ENCODE measurements at regions not wholly inside any gene's neighbourhood (a gene's known extent, or its start where the extent isn't known, plus 50 kb on each side); places are given as distances from the start of the nearest gene placed in this dataset.
"Not testable (repeated sequence)": the region's sequence is repeated elsewhere in the genome, so short reads cannot be mapped to it uniquely, and the experiment has no call there.

DNA sequence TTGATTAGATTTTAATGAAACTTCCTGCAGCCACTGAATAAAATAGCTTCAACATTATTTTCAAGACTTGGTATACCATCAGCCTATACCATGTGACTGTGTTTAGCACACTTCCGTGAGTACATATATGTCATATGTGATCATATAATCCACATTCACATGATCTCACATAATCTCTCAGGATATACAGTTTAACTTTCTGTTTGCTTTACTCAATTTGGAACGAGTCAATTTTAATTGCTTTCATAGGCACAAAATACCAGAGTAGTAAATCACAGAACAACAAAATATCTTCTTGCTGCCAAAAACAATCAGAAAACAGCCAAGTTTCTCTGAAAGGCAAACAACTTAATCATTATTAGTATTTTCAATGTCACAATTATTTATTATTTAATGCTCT lies 731.1 kb upstream of the DIAPH2 start:
- Histone ChIP-seq H3K27ac (ENCODE audit: low read length) (no peak overlapping the region), H3K4me2 (ENCODE audit: low read length) (no peak overlapping the region), H3K27me3 (ENCODE audit: low read depth, low read length) (no peaks in the 10 kb centered on the region), H3K9ac (ENCODE audit: low read length) (no peak overlapping the region), H3K36me3 (replicated peaks; ENCODE audit: low read depth, low read length) (no peaks in the 10 kb centered on the region), H3K4me3 (ENCODE audit: low read length) (no peak overlapping the region), H3K9me3 (ENCODE audit: insufficient read depth, low read length) (no peaks in the 10 kb centered on the region), H4K20me1 (ENCODE audit: insufficient read depth, low read length) (no peaks in the 10 kb centered on the region), H3K79me2 (ENCODE audit: low read length) (no peaks in the 10 kb centered on the region), H3K4me1 (ENCODE audit: low read length) (no peaks in the 10 kb centered on the region), H2AFZ (ENCODE audit: low read depth, low read length) (no peak overlapping the region)
- TF ChIP-seq, protein P1, sequence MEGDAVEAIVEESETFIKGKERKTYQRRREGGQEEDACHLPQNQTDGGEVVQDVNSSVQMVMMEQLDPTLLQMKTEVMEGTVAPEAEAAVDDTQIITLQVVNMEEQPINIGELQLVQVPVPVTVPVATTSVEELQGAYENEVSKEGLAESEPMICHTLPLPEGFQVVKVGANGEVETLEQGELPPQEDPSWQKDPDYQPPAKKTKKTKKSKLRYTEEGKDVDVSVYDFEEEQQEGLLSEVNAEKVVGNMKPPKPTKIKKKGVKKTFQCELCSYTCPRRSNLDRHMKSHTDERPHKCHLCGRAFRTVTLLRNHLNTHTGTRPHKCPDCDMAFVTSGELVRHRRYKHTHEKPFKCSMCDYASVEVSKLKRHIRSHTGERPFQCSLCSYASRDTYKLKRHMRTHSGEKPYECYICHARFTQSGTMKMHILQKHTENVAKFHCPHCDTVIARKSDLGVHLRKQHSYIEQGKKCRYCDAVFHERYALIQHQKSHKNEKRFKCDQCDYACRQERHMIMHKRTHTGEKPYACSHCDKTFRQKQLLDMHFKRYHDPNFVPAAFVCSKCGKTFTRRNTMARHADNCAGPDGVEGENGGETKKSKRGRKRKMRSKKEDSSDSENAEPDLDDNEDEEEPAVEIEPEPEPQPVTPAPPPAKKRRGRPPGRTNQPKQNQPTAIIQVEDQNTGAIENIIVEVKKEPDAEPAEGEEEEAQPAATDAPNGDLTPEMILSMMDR (IDR thresholded peaks at IDR 0.05; ENCODE audit: low read depth, low read length), result no peak
- no peak for TF ChIP-seq EZH2phosphoT487 (IDR thresholded peaks at IDR 0.05; ENCODE audit: low read depth)

DNA sequence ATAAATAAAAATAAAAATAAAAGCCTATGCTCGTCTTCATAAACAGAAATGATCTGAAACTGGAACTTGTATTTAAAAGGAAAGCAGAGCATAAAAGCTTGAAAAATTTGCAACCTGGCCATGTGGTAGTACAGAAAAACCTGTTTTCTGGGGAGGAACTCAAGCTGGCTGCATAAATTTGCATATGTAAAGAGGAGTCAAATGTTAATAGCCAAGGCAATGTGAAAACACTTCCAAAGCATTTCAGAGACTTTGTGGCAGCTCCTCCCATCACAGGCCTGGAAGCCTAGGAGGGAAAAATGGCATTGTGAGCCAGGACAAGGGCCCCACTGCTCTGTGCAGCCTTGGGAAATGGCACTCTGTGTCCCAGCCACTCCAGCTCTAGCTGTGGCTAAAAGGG lies 727.9 kb upstream of the DIAPH2 start:
- no peaks in the 10 kb centered on the region for H4K20me1 ChIP-seq (ENCODE audit: insufficient read depth, low read length)

GRCh38 chrX:95973456-95974095 lies 711.1 kb upstream of the DIAPH2 start:
- not testable (repeated sequence) for H3K4me2 ChIP-seq (ENCODE audit: low read length); H3K9ac ChIP-seq (ENCODE audit: low read length); H2AFZ ChIP-seq (ENCODE audit: low read depth, low read length); H3K9me3 ChIP-seq (ENCODE audit: insufficient read depth, low read length); H4K20me1 ChIP-seq (ENCODE audit: insufficient read depth, low read length); H3K36me3 ChIP-seq (replicated peaks; ENCODE audit: low read depth, low read length); H3K79me2 ChIP-seq (ENCODE audit: low read length); H3K27ac ChIP-seq (ENCODE audit: low read length); H3K27me3 ChIP-seq (ENCODE audit: low read depth, low read length); H3K4me1 ChIP-seq (ENCODE audit: low read length); H3K4me3 ChIP-seq (ENCODE audit: low read length)

More for the DNA sequence above, 727.9 kb upstream of the DIAPH2 start:
- Histone ChIP-seq H3K9me3 (ENCODE audit: insufficient read depth, low read length) (no peaks in the 10 kb centered on the region), H3K79me2 (ENCODE audit: low read length) (no peaks in the 10 kb centered on the region), H3K27ac (ENCODE audit: low read length) (no peak overlapping the region), H3K9ac (ENCODE audit: low read length) (no peak overlapping the region), H3K36me3 (replicated peaks; ENCODE audit: low read depth, low read length) (no peaks in the 10 kb centered on the region), H3K4me2 (ENCODE audit: low read length) (no peak overlapping the region), H3K27me3 (ENCODE audit: low read depth, low read length) (no peaks in the 10 kb centered on the region), H3K4me3 (ENCODE audit: low read length) (no peak overlapping the region), H3K4me1 (ENCODE audit: low read length) (no peaks in the 10 kb centered on the region), H2AFZ (ENCODE audit: low read depth, low read length) (no peak overlapping the region)
- TF ChIP-seq EZH2phosphoT487 (IDR thresholded peaks at IDR 0.05; ENCODE audit: low read depth), result no peak
- TF ChIP-seq, protein P1 (IDR thresholded peaks at IDR 0.05; ENCODE audit: low read depth, low read length), result no peak

GRCh38 chrX:95974096-95974470 lies 710.6 kb upstream of the DIAPH2 start:
- H3K79me2 ChIP-seq (ENCODE audit: low read length), result no peaks in the 10 kb centered on the region
- H3K4me2 ChIP-seq (ENCODE audit: low read length), result no peak overlapping the region
- H3K9me3 ChIP-seq (ENCODE audit: insufficient read depth, low read length), result no peaks in the 10 kb centered on the region
- H3K4me3 ChIP-seq (ENCODE audit: low read length), result no peak overlapping the region
- no peaks in the 10 kb centered on the region for H4K20me1 ChIP-seq (ENCODE audit: insufficient read depth, low read length)
- H3K27ac ChIP-seq (ENCODE audit: low read length), result no peak overlapping the region
- no peaks in the 10 kb centered on the region for H3K4me1 ChIP-seq (ENCODE audit: low read length)
- H2AFZ ChIP-seq (ENCODE audit: low read depth, low read length), result no peak overlapping the region
- H3K9ac ChIP-seq (ENCODE audit: low read length), result no peak overlapping the region
- no peaks in the 10 kb centered on the region for H3K36me3 ChIP-seq (replicated peaks; ENCODE audit: low read depth, low read length)
- TF ChIP-seq EZH2phosphoT487 (IDR thresholded peaks at IDR 0.05; ENCODE audit: low read depth), result no peak
- no peaks in the 10 kb centered on the region for H3K27me3 ChIP-seq (ENCODE audit: low read depth, low read length)

GRCh38 chrX:95974890-95975289 lies 709.8 kb upstream of the DIAPH2 start:
- TF ChIP-seq, protein P1 (IDR thresholded peaks at IDR 0.05; ENCODE audit: low read depth, low read length), result no peak
- TF ChIP-seq EZH2phosphoT487 (IDR thresholded peaks at IDR 0.05; ENCODE audit: low read depth), result no peak
- Histone ChIP-seq H3K79me2 (ENCODE audit: low read length) (no peaks in the 10 kb centered on the region), H3K4me2 (ENCODE audit: low read length) (no peak overlapping the region), H4K20me1 (ENCODE audit: insufficient read depth, low read length) (no peaks in the 10 kb centered on the region), H3K27ac (ENCODE audit: low read length) (no peak overlapping the region), H3K27me3 (ENCODE audit: low read depth, low read length) (no peaks in the 10 kb centered on the region), H2AFZ (ENCODE audit: low read depth, low read length) (no peak overlapping the region), H3K4me3 (ENCODE audit: low read length) (no peak overlapping the region), H3K9me3 (ENCODE audit: insufficient read depth, low read length) (no peaks in the 10 kb centered on the region), H3K36me3 (replicated peaks; ENCODE audit: low read depth, low read length) (no peaks in the 10 kb centered on the region), H3K4me1 (ENCODE audit: low read length) (no peaks in the 10 kb centered on the region), H3K9ac (ENCODE audit: low read length) (no peak overlapping the region)
